Astrocyte (in vitro differentiated cells and primary cell): ENCODE measurements at regions not wholly inside any gene's neighbourhood (a gene's known extent, or its start where the extent isn't known, plus 50 kb on each side); places are given as distances from the start of the nearest gene placed in this dataset.

Experiments used
- DNase-seq: peaks from one replicate; pipeline ENCODE4 v3.0.0-alpha.2; 2010; ENCODE audit warnings: low read depth
- FAIRE-seq: peaks from 2 replicates; lab custom pipeline; 2011; peaks lifted over from hg19 to GRCh38; lab: Jason Lieb, UNC
- H2AFZ ChIP-seq: 2 replicates; pipeline ENCODE4 v1.6.0; 2012; ENCODE audit warnings: low read depth, low read length, inconsistent platforms
- H3K27ac ChIP-seq: 2 replicates; pipeline ENCODE4 v1.5.1; 2011; ENCODE audit warnings: low read depth, low read length, inconsistent platforms
- H3K27me3 ChIP-seq: 2 replicates; pipeline ENCODE4 v1.6.0; 2011; ENCODE audit warnings: low read length, inconsistent platforms; ENCODE audit not compliant: insufficient read depth
- H3K36me3 ChIP-seq: 2 replicates; pipeline ENCODE4 v1.5.1; 2011; ENCODE audit warnings: low read length, inconsistent platforms; ENCODE audit not compliant: insufficient read depth
- H3K4me1 ChIP-seq: 2 replicates; pipeline ENCODE4 v1.5.1; 2011; ENCODE audit warnings: low read length, inconsistent platforms; ENCODE audit not compliant: insufficient read depth
- H3K4me2 ChIP-seq: 2 replicates; pipeline ENCODE4 v1.6.0; 2012; ENCODE audit warnings: low read length, inconsistent platforms
- H3K4me3 ChIP-seq: 2 replicates; pipeline ENCODE4 v1.5.1; 2011; ENCODE audit warnings: low read depth, mild to moderate bottlenecking, low read length, inconsistent platforms; ENCODE audit not compliant: insufficient read depth
- H3K79me2 ChIP-seq: 2 replicates; pipeline ENCODE4 v1.6.0; 2012; ENCODE audit warnings: mild to moderate bottlenecking, low read length, inconsistent platforms; ENCODE audit not compliant: insufficient read depth
- H3K9ac ChIP-seq: 2 replicates; pipeline ENCODE4 v1.6.0; 2012; ENCODE audit warnings: mild to moderate bottlenecking, low read length, inconsistent platforms
- H3K9me3 ChIP-seq: 2 replicates; pipeline ENCODE4 v1.5.1; 2012; ENCODE audit warnings: low read depth, mild to moderate bottlenecking, low read length, inconsistent platforms; ENCODE audit not compliant: insufficient read depth
- H4K20me1 ChIP-seq: 2 replicates; pipeline ENCODE4 v1.6.0; 2012; ENCODE audit warnings: low read length, inconsistent platforms; ENCODE audit not compliant: insufficient read depth
- H3K27ac Mint-ChIP-seq: one replicate; pipeline ENCODE4 v1.8.0; 2021; ENCODE audit warnings: mild to moderate bottlenecking, mixed read lengths; ENCODE audit not compliant: unreplicated experiment
- H3K27me3 Mint-ChIP-seq: one replicate; pipeline ENCODE4 v1.8.0; 2021; ENCODE audit warnings: low read depth, mixed read lengths; ENCODE audit not compliant: unreplicated experiment
- H3K36me3 Mint-ChIP-seq: one replicate; pipeline ENCODE4 v1.8.0; 2021; ENCODE audit warnings: low read depth, mixed read lengths; ENCODE audit not compliant: unreplicated experiment
- H3K4me1 Mint-ChIP-seq: one replicate; pipeline ENCODE4 v1.8.0; 2021; ENCODE audit warnings: low read depth, mixed read lengths; ENCODE audit not compliant: unreplicated experiment
- H3K4me3 Mint-ChIP-seq: one replicate; pipeline ENCODE4 v1.8.0; 2021; ENCODE audit warnings: mild to moderate bottlenecking, moderate library complexity, mixed read lengths; ENCODE audit not compliant: unreplicated experiment
- H3K9me3 Mint-ChIP-seq: one replicate; pipeline ENCODE4 v1.8.0; 2021; ENCODE audit warnings: mild to moderate bottlenecking, mixed read lengths; ENCODE audit not compliant: unreplicated experiment
- CTCF ChIP-seq: IDR thresholded peaks from 2 replicates; pipeline ENCODE4 v1.5.1; 2011; ENCODE audit warnings: low read depth, mild to moderate bottlenecking, inconsistent platforms, low read length, moderate library complexity; ENCODE audit not compliant: insufficient read depth
- EZH2 ChIP-seq: IDR thresholded peaks from 2 replicates; pipeline ENCODE4 v1.6.1; 2012; ENCODE audit warnings: mild to moderate bottlenecking, low read length, inconsistent platforms; ENCODE audit not compliant: insufficient read depth

GRCh38 chr12:108054496-108054895, 74.6 kb upstream of the WSCD2 start:
- no peak for FAIRE-seq

GRCh38 chr12:108055141-108055540, 73.9 kb upstream of the WSCD2 start:
- Histone ChIP-seq H3K9me3 (no peaks in the 10 kb centered on the region), H3K4me1 (no peaks in the 10 kb centered on the region), H3K4me2 (no peak overlapping the region), H3K27me3 (no peaks in the 10 kb centered on the region), H3K36me3 (no peaks in the 10 kb centered on the region), H3K79me2 (no peaks in the 10 kb centered on the region), H3K4me3 (no peak overlapping the region), H3K27ac (no peak overlapping the region), H3K9ac (no peak overlapping the region), H2AFZ (no peak overlapping the region), H4K20me1 (no peaks in the 10 kb centered on the region)
- Mint-ChIP-seq H3K4me3 (no peak overlapping the region), H3K27ac (no peak overlapping the region), H3K9me3 (no peaks in the 10 kb centered on the region), H3K27me3 (peaks cover 40% of the 10 kb centered on the region), H3K4me1 (no peaks in the 10 kb centered on the region), H3K36me3 (no peaks in the 10 kb centered on the region)
- no peak for TF ChIP-seq CTCF
- TF ChIP-seq EZH2, result no peak
- FAIRE-seq (no peak), DNase-seq (no peak)

More at GRCh38 chr12:108054496-108054895, 74.6 kb upstream of the WSCD2 start:
- no peak for DNase-seq
- no peaks in the 10 kb centered on the region for H3K9me3 ChIP-seq
- Mint-ChIP-seq H3K4me1 (no peaks in the 10 kb centered on the region), H3K9me3 (no peaks in the 10 kb centered on the region), H3K27me3 (peaks cover 43% of the 10 kb centered on the region), H3K36me3 (no peaks in the 10 kb centered on the region), H3K27ac (no peak overlapping the region), H3K4me3 (no peak overlapping the region)
- TF ChIP-seq CTCF, result no peak
- no peak for TF ChIP-seq EZH2
- no peaks in the 10 kb centered on the region for H4K20me1 ChIP-seq
- H3K4me3 ChIP-seq, result no peak overlapping the region
- no peaks in the 10 kb centered on the region for H3K4me1 ChIP-seq
- no peak overlapping the region for H3K4me2 ChIP-seq
- no peak overlapping the region for H3K9ac ChIP-seq
- no peaks in the 10 kb centered on the region for H3K36me3 ChIP-seq
- H3K27me3 ChIP-seq, result no peaks in the 10 kb centered on the region
- H2AFZ ChIP-seq, result no peak overlapping the region
- no peak overlapping the region for H3K27ac ChIP-seq
- H3K79me2 ChIP-seq, result no peaks in the 10 kb centered on the region

GRCh38 chr12:108060067-108060466, 69.0 kb upstream of the WSCD2 start:
- no peak overlapping the region for H3K9ac ChIP-seq
- DNase-seq, result no peak
- H4K20me1 ChIP-seq, result no peaks in the 10 kb centered on the region
- Mint-ChIP-seq H3K27ac (no peak overlapping the region), H3K4me1 (no peaks in the 10 kb centered on the region), H3K9me3 (no peaks in the 10 kb centered on the region), H3K27me3 (peaks cover 45% of the 10 kb centered on the region), H3K4me3 (no peak overlapping the region), H3K36me3 (no peaks in the 10 kb centered on the region)
- H2AFZ ChIP-seq, result no peak overlapping the region
- no peak for FAIRE-seq
- no peaks in the 10 kb centered on the region for H3K79me2 ChIP-seq
- no peaks in the 10 kb centered on the region for H3K4me1 ChIP-seq
- no peaks in the 10 kb centered on the region for H3K36me3 ChIP-seq
- H3K4me2 ChIP-seq, result no peak overlapping the region
- no peak overlapping the region for H3K4me3 ChIP-seq
- H3K9me3 ChIP-seq, result no peaks in the 10 kb centered on the region
- H3K27ac ChIP-seq, result no peak overlapping the region
- TF ChIP-seq CTCF (no peak), EZH2 (no peak)
- no peaks in the 10 kb centered on the region for H3K27me3 ChIP-seq
